Panc1 (cell line): ENCODE measurements at regions not wholly inside any gene's neighbourhood (a gene's known extent, or its start where the extent isn't known, plus 50 kb on each side); places are given as distances from the start of the nearest gene placed in this dataset.

ENCODE experiments used
- ATAC-seq: fragments of 200-7000 bp; cut with Tn5 transposase; 2 replicates; pipeline ENCODE4 v1.9.1; 2020; ENCODE audit warnings: mild to moderate bottlenecking, moderate library complexity
- BruUV-seq: library from RNA; stranded (reverse); fragments of 400-500 nt; replicated peaks from 2 replicates; lab custom pipeline; 2021; lab: Mats Ljungman, UMichigan
- CTCF ChIA-PET: fragments of 300-600 bp; sonication (Branson Sonifier 250); formaldehyde crosslinking; loops from one replicate; lab custom pipeline; 2022; ENCODE audit warnings: antibody characterized with exemption; lab: Charles Lee
- POLR2A ChIA-PET: fragments of 300-600 bp; sonication (Branson Sonifier 250); formaldehyde crosslinking; loops from one replicate; lab custom pipeline; 2022; ENCODE audit warnings: antibody characterized with exemption; lab: Charles Lee
- DNase-seq: peaks from one replicate; pipeline ENCODE4 v3.0.0-alpha.2; 2010; ENCODE audit warnings: low read depth, low spot score
- H3K27ac ChIP-seq: 2 replicates; pipeline ENCODE4 v1.5.1; 2011; ENCODE audit warnings: mild to moderate bottlenecking, low read length, inconsistent platforms
- H3K27me3 ChIP-seq: fragments of 200-500 bp; sonication (Bioruptor generic); 2 replicates; pipeline ENCODE4 v1.6.0; 2014; ENCODE audit warnings: low read length, inconsistent platforms; ENCODE audit not compliant: control insufficient read depth, insufficient read depth
- H3K36me3 ChIP-seq: fragments of 200-500 bp; sonication (Bioruptor generic); 2 replicates; pipeline ENCODE4 v1.5.1; 2014; ENCODE audit warnings: inconsistent platforms, mild to moderate bottlenecking, low read length, moderate library complexity; ENCODE audit not compliant: control insufficient read depth, insufficient read depth
- H3K4me1 ChIP-seq: 2 replicates; pipeline ENCODE4 v1.5.1; 2011; ENCODE audit warnings: inconsistent platforms, mild to moderate bottlenecking, low read length, moderate library complexity; ENCODE audit not compliant: control insufficient read depth, insufficient read depth
- H3K4me3 ChIP-seq, 2 experiments: 2 replicates each; pipeline ENCODE4 v1.5.1; 2011 to 2012; ENCODE audit warnings: low read depth in 2 of 2, low read length in 2 of 2, mild to moderate bottlenecking in 2 of 2, inconsistent platforms in 1 of 2, moderate library complexity in 1 of 2
- H3K9me3 ChIP-seq: fragments of 200-500 bp; sonication (Bioruptor generic); 2 replicates; pipeline ENCODE4 v1.5.1; 2014; ENCODE audit warnings: low read depth, mild to moderate bottlenecking, inconsistent platforms, low read length, moderate library complexity; ENCODE audit not compliant: control insufficient read depth, insufficient read depth
- CTCF ChIP-seq: fragments of 450-650 bp; IDR thresholded peaks from 2 replicates; pipeline ENCODE4 v1.5.1; 2017; ENCODE audit warnings: mild to moderate bottlenecking
- POLR2AphosphoS5 ChIP-seq: IDR thresholded peaks from 2 replicates; pipeline ENCODE4 v1.6.1; 2012; ENCODE audit warnings: mild to moderate bottlenecking, low read depth, low read length, moderate library complexity
- REST ChIP-seq, 2 experiments: IDR thresholded peaks; 2 replicates each; pipeline ENCODE4 v1.6.1; 2011 to 2012; ENCODE audit warnings: low read depth in 2 of 2, control low read depth in 1 of 2, low read length in 1 of 2, mild to moderate bottlenecking in 1 of 2, moderate library complexity in 1 of 2; ENCODE audit not compliant: insufficient read depth in 1 of 2
- SIN3A ChIP-seq: IDR thresholded peaks from 2 replicates; pipeline ENCODE4 v1.6.1; 2012; ENCODE audit warnings: low read depth, mild to moderate bottlenecking, low read length, moderate library complexity, borderline replicate concordance; ENCODE audit not compliant: insufficient read depth
- TCF7L2 ChIP-seq: IDR thresholded peaks from 2 replicates; pipeline ENCODE4 v1.6.1; 2011; ENCODE audit warnings: mild to moderate bottlenecking, low read depth, low read length, inconsistent platforms
- in situ Hi-C: cut with HindIII; loops from 2 replicates; pipeline ENCODE4 v1.10.0; 2016; ENCODE audit warnings: low sequenced_read_pairs, low pct_unique_long_range_greater_than_20kb
- intact Hi-C: fragments of 100-400 bp; cut with micrococcal nuclease; formaldehyde crosslinking; loops from one replicate; pipeline ENCODE4 v1.10.0; 2022; ENCODE audit not compliant: unreplicated experiment

GRCh38 chr11:70687716-70688115, 289.4 kb downstream of the CTTN start:
- Histone ChIP-seq H3K27ac (no peak overlapping the region), H3K9me3 (no peaks in the 10 kb centered on the region), H3K27me3 (no peaks in the 10 kb centered on the region; the same call in none of the 2 replicates), H3K4me3 (no peak overlapping the region), H3K4me1 (no peaks in the 10 kb centered on the region), H3K36me3 (no peaks in the 10 kb centered on the region)
- ChIA-PET POLR2A (no interaction called here), CTCF (no interaction called here)
- intact Hi-C loops, result no loop called here
- ATAC-seq (no peak), DNase-seq (no peak)
- no TSS peak for BruUV-seq
- in situ Hi-C loops, result no loop called here
- TF ChIP-seq REST (IDR thresholded peaks at IDR 0.05; ENCODE audit: insufficient read depth in 1 of 2, low read depth in 2 of 2, low read length in 1 of 2), result no peak
- TF ChIP-seq SIN3A, result no peak
- TF ChIP-seq POLR2AphosphoS5, result no peak
- TF ChIP-seq CTCF, result no peak
- TF ChIP-seq TCF7L2, result no peak

GRCh38 chr11:70688142-70688541, 289.8 kb downstream of the CTTN start:
- H3K4me3 ChIP-seq, result no peak overlapping the region
- H3K36me3 ChIP-seq, result no peaks in the 10 kb centered on the region
- BruUV-seq, result no TSS peak
- in situ Hi-C loops (no loop called here), intact Hi-C loops (no loop called here)
- ATAC-seq (no peak), DNase-seq (no peak)
- TF ChIP-seq REST (IDR thresholded peaks at IDR 0.05; ENCODE audit: insufficient read depth in 1 of 2, low read depth in 2 of 2, low read length in 1 of 2), result no peak
- TF ChIP-seq CTCF, result no peak
- TF ChIP-seq TCF7L2, result no peak
- no peak for TF ChIP-seq POLR2AphosphoS5
- TF ChIP-seq SIN3A, result no peak
- H3K4me1 ChIP-seq, result no peaks in the 10 kb centered on the region
- H3K27ac ChIP-seq, result no peak overlapping the region
- POLR2A ChIA-PET, result no interaction called here
- no peaks in the 10 kb centered on the region; the same call in none of the 2 replicates for H3K27me3 ChIP-seq
- H3K9me3 ChIP-seq, result no peaks in the 10 kb centered on the region
- CTCF ChIA-PET, result no interaction called here
